SK-N-SH (cell line): ENCODE measurements at regions not wholly inside any gene's neighbourhood (a gene's known extent, or its start where the extent isn't known, plus 50 kb on each side); places are given as distances from the start of the nearest gene placed in this dataset.

Experiments
- CTCF ChIA-PET: fragments of 300-600, 350-600 bp; formaldehyde crosslinking; extraction: SDS; loops from one replicate; lab custom pipeline; 2021; lab: Yijun Ruan, JAX
- POLR2A ChIA-PET: fragments of 350-600 bp; sonication (Branson Sonifier 250); formaldehyde crosslinking; extraction: SDS; loops from one replicate; lab custom pipeline; 2020; ENCODE audit warnings: antibody characterized with exemption, inconsistent platforms; lab: Yijun Ruan, JAX
- DNase-seq: peaks from one replicate; pipeline ENCODE4 v3.0.0; 2012
- H2AFZ ChIP-seq: fragments of 200-600 bp; sonication (generic); 2 replicates; pipeline ENCODE4 v1.8.1; 2016; ENCODE audit warnings: antibody characterized with exemption, mild to moderate bottlenecking, low read depth
- H3F3A ChIP-seq: fragments of 200-600 bp; sonication (generic); replicated peaks from 2 replicates; pipeline ENCODE3; 2016; ENCODE audit warnings: antibody characterized with exemption, mild to moderate bottlenecking; ENCODE audit not compliant: insufficient read depth
- H3K27ac ChIP-seq, 2 experiments: fragments of 200-500 bp in 1 of 2; fragments of 200-600 bp in 1 of 2; sonication (Bioruptor generic) in 1 of 2; sonication (generic), shearing (Covaris generic) in 1 of 2; 2 replicates each; pipeline versions ENCODE4 v1.5.1 to v1.6.1; 2014 to 2016; ENCODE audit warnings: low read depth in 2 of 2, inconsistent platforms in 1 of 2, low read length in 1 of 2, mild to moderate bottlenecking in 1 of 2, mixed read lengths in 1 of 2
- H3K27me3 ChIP-seq: fragments of 200-600 bp; sonication (generic), shearing (Covaris generic); 2 replicates; pipeline ENCODE4 v1.6.1; 2016; ENCODE audit warnings: mixed run types; ENCODE audit not compliant: insufficient read depth
- H3K36me3 ChIP-seq, 2 experiments: fragments of 200-500 bp in 1 of 2; fragments of 200-600 bp in 1 of 2; sonication (Bioruptor generic) in 1 of 2; sonication (generic) in 1 of 2; replicated peaks in 1 of 2; 2 replicates each; pipeline versions ENCODE3 to v1.5.1; 2014 to 2016; ENCODE audit warnings: low read length in 1 of 2, mild to moderate bottlenecking in 1 of 2; ENCODE audit not compliant: insufficient read depth in 2 of 2, control insufficient read depth in 1 of 2
- H3K4me1 ChIP-seq, 2 experiments: fragments of 200-500 bp in 1 of 2; fragments of 200-600 bp in 1 of 2; sonication (Bioruptor generic) in 1 of 2; sonication (generic), shearing (Covaris generic) in 1 of 2; 2 replicates each; pipeline versions ENCODE4 v1.5.1 to v1.6.1; 2014 to 2016; ENCODE audit warnings: low read depth in 1 of 2, low read length in 1 of 2, mixed run types in 1 of 2; ENCODE audit not compliant: insufficient read depth in 2 of 2, control insufficient read depth in 1 of 2
- H3K4me2 ChIP-seq: fragments of 200-600 bp; sonication (generic), shearing (Covaris generic); 2 replicates; pipeline ENCODE4 v1.6.1; 2017; ENCODE audit warnings: mixed run types
- H3K4me3 ChIP-seq, 2 experiments: fragments of 200-500 bp in 1 of 2; fragments of 200-600 bp in 1 of 2; sonication (Bioruptor generic) in 1 of 2; sonication (generic), shearing (Covaris generic) in 1 of 2; 2 replicates each; pipeline versions ENCODE4 v1.5.1 to v1.8.1; 2014 to 2016; ENCODE audit warnings: low read depth in 2 of 2, inconsistent platforms in 1 of 2, low read length in 1 of 2, mild to moderate bottlenecking in 1 of 2, mixed read lengths in 1 of 2, moderate library complexity in 1 of 2
- H3K79me2 ChIP-seq: fragments of 200-600 bp; sonication (generic); 2 replicates; pipeline ENCODE4 v1.8.1; 2017; ENCODE audit warnings: mild to moderate bottlenecking; ENCODE audit not compliant: insufficient read depth
- H3K9ac ChIP-seq: fragments of 200-600 bp; sonication (generic); 2 replicates; pipeline ENCODE4 v1.6.1; 2017; ENCODE audit warnings: mixed run types
- H3K9me2 ChIP-seq: fragments of 200-600 bp; sonication (generic); 2 replicates; pipeline ENCODE4 v1.6.1; 2017; ENCODE audit warnings: mixed run types
- H3K9me3 ChIP-seq: fragments of 200-600 bp; sonication (generic); 2 replicates; pipeline ENCODE4 v1.6.1; 2017; ENCODE audit warnings: mixed run types, mild to moderate bottlenecking, moderate library complexity
- H4K20me1 ChIP-seq: fragments of 200-600 bp; sonication (generic); 2 replicates; pipeline ENCODE4 v1.6.1; 2017; ENCODE audit warnings: mild to moderate bottlenecking, mixed run types; ENCODE audit not compliant: insufficient read depth
- ELF1 ChIP-seq: IDR thresholded peaks from 2 replicates; pipeline ENCODE4 v1.4.0; 2012
- EP300 ChIP-seq, 2 experiments: IDR thresholded peaks; 2 replicates each; pipeline versions ENCODE4 v1.4.0 to v1.6.1; 2012; ENCODE audit warnings: borderline replicate concordance in 1 of 2, low read depth in 1 of 2, low read length in 1 of 2
- EZH2phosphoT487 ChIP-seq: fragments of 200-600 bp; sonication (generic); IDR thresholded peaks from 2 replicates; pipeline ENCODE4 v1.6.1; 2017; ENCODE audit warnings: low read depth, mixed run types, mild to moderate bottlenecking, antibody characterized with exemption, moderate library complexity, borderline replicate concordance
- FOXM1 ChIP-seq: IDR thresholded peaks from 2 replicates; pipeline ENCODE4 v1.4.0; 2012; ENCODE audit warnings: low read depth, mild to moderate bottlenecking
- GABPA ChIP-seq: IDR thresholded peaks from 2 replicates; pipeline ENCODE4 v1.4.0; 2012; ENCODE audit warnings: low read depth, mild to moderate bottlenecking
- IRF3 ChIP-seq: fragments of 150-350 bp; IDR thresholded peaks from 2 replicates; pipeline ENCODE4 v1.6.1; 2016; ENCODE audit warnings: mild to moderate bottlenecking, low read depth, low read length
- MAX ChIP-seq: IDR thresholded peaks from 2 replicates; pipeline ENCODE4 v1.4.0; 2012; ENCODE audit warnings: low read depth
- MEF2A ChIP-seq: IDR thresholded peaks from 2 replicates; pipeline ENCODE4 v1.4.0; 2012; ENCODE audit warnings: low read depth, borderline replicate concordance
- MXI1 ChIP-seq: IDR thresholded peaks from 2 replicates; pipeline ENCODE4 v1.6.1; 2012; ENCODE audit warnings: mild to moderate bottlenecking, low read depth, low read length, improper control_type of control experiment
- NFIC ChIP-seq: IDR thresholded peaks from 2 replicates; pipeline ENCODE4 v1.4.0; 2012; ENCODE audit warnings: borderline replicate concordance
- PBX3 ChIP-seq: IDR thresholded peaks from 2 replicates; pipeline ENCODE4; 2012
- POLR2AphosphoS5 ChIP-seq: IDR thresholded peaks from 2 replicates; pipeline ENCODE4 v1.6.1; 2012; ENCODE audit warnings: low read depth, low read length
- REST ChIP-seq: IDR thresholded peaks from 2 replicates; pipeline ENCODE4 v1.6.1; 2012; ENCODE audit warnings: mild to moderate bottlenecking, low read depth, low read length, moderate library complexity
- RFX5 ChIP-seq: IDR thresholded peaks from 2 replicates; pipeline ENCODE4 v1.6.1; 2012; ENCODE audit warnings: mild to moderate bottlenecking, improper control_type of control experiment, low read length
- RXRA ChIP-seq: IDR thresholded peaks from 2 replicates; pipeline ENCODE4 v1.4.0; 2012; ENCODE audit warnings: low read depth, mild to moderate bottlenecking, borderline replicate concordance
- SIN3A ChIP-seq: IDR thresholded peaks from 2 replicates; pipeline ENCODE4 v1.6.1; 2012; ENCODE audit warnings: low read depth, mild to moderate bottlenecking, low read length, moderate library complexity, borderline replicate concordance
- TAF1 ChIP-seq: IDR thresholded peaks from 2 replicates; pipeline ENCODE4 v1.6.1; 2012; ENCODE audit warnings: low read depth, mild to moderate bottlenecking, low read length, moderate library complexity, borderline replicate concordance
- TCF12 ChIP-seq: IDR thresholded peaks from 2 replicates; pipeline ENCODE4 v1.4.0; 2012
- USF1 ChIP-seq: IDR thresholded peaks from 2 replicates; pipeline ENCODE4 v1.4.0; 2012; ENCODE audit warnings: low read depth, borderline replicate concordance
- YY1 ChIP-seq: IDR thresholded peaks from 2 replicates; pipeline ENCODE4 v1.4.0; 2012; ENCODE audit warnings: low read depth, mild to moderate bottlenecking
- WGBS: methylation state at CpG from one replicate; pipeline ENCODE4 v1.1.6; 2017; ENCODE audit warnings: low lambda C conversion rate; 5-methylcytosine and 5-hydroxymethylcytosine counted together

GRCh38 chrX:115940888-115941332 is 229.6 kb upstream of the AGTR2 start (continued):
- no peak for TF ChIP-seq TAF1
- no peak for TF ChIP-seq MAX
- 0 out of 2 replicates have a peak, but pooled peaks have one; percentile 9 for TF ChIP-seq TCF12
- no peak for TF ChIP-seq GABPA
- TF ChIP-seq PBX3: no peak
- TF ChIP-seq FOXM1: no peak
- no peak for TF ChIP-seq IRF3
- TF ChIP-seq, all 33 proteins: peak for 9

- no peak overlapping the region for H3K9ac ChIP-seq
- POLR2A ChIA-PET: no interaction called here
- no peak for TF ChIP-seq SIN3A
- TF ChIP-seq FOXM1: no peak
- no peak for TF ChIP-seq REST
- no peak for TF ChIP-seq NFIC
- TF ChIP-seq YY1: no peak
- TF ChIP-seq EP300 (IDR thresholded peaks at IDR 0.05; ENCODE audit: borderline replicate concordance in 1 of 2, low read depth in 1 of 2, low read length in 1 of 2): no peak
- no peak for TF ChIP-seq RFX5
- no peak for TF ChIP-seq MEF2A
- no peak for TF ChIP-seq IRF3
- no peak for TF ChIP-seq RXRA
- TF ChIP-seq USF1: no peak
- TF ChIP-seq MXI1: no peak
- TF ChIP-seq ELF1: no peak
- no peak for TF ChIP-seq TAF1
- TF ChIP-seq EZH2phosphoT487: no peak
- no peak for TF ChIP-seq POLR2AphosphoS5
- TF ChIP-seq MAX: no peak
- no peaks in the 10 kb centered on the region for H3K27me3 ChIP-seq
- H3K9me2 ChIP-seq: no peaks in the 10 kb centered on the region
- no peaks in the 10 kb centered on the region for H3K9me3 ChIP-seq
- H3K4me2 ChIP-seq: 0 out of 2 replicates have a peak overlapping the region, but pooled peaks have one; percentile 47
- 64% methylated on average over 3 of the region's 3 CpGs for WGBS
- no peaks in the 10 kb centered on the region for H3F3A ChIP-seq
- peaks cover 0 to 4% of the 10 kb centered on the region in 2 experiments; a peak in 1 of 4 replicates for H3K4me1 ChIP-seq
- no peaks in the 10 kb centered on the region for H4K20me1 ChIP-seq
- CTCF ChIA-PET: interaction anchor here (0.7 to 3.3 kb wide), 12 partner anchors 8 to 51 kb away, joined by 3 to 20 read pairs (median 3); no protein-coding TSS in a partner anchor
- H3K79me2 ChIP-seq: no peaks in the 10 kb centered on the region
- DNase-seq: no peak
- peak overlapping the region in 1 of 2 experiments; percentile 65; a peak in 1 of 4 replicates for H3K27ac ChIP-seq
- H3K36me3 ChIP-seq: no peaks in the 10 kb centered on the region
- no peak overlapping the region for H3K4me3 ChIP-seq
- no peak overlapping the region for H2AFZ ChIP-seq
Measured at GRCh38 chrX:115941388-115941787, 229.2 kb upstream of the AGTR2 start.
